ENCODE measurements at regions not wholly inside any gene's neighbourhood (a gene's known extent, or its start where the extent isn't known, plus 50 kb on each side); places are given as distances from the start of the nearest gene placed in this dataset.

- no peak for TF ChIP-seq CTCF (IDR thresholded peaks at IDR 0.05)
- no peak for TF ChIP-seq POLR2A (IDR thresholded peaks at IDR 0.05)
Measured at GRCh38 chr2:34291076-34291475, 692.0 kb upstream of the FAM98A start.
